ENCODE measurements at regions not wholly inside any gene's neighbourhood (a gene's known extent, or its start where the extent isn't known, plus 50 kb on each side); places are given as distances from the start of the nearest gene placed in this dataset.

DNA sequence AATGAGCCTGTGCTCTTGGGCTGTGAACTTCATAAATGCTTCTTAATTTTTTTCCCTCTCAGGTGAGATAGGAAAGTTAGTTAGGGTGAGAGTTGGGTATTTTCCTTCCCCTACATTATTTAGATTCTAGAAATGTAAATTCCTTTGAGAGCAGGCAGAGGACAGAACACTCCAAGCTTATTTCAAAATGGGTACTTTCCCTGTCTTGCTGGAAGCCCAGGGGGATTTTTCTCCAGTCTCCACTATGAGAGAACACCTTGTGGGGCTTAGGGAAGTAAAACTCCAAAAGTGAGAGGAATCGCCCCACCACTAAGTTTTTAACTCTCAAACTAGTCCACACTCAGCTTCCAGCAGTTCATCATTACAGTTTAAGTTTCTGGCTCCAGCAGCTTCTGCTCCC is 253.2 kb upstream of the CTAGE1 start:
- TF ChIP-seq, protein P1, sequence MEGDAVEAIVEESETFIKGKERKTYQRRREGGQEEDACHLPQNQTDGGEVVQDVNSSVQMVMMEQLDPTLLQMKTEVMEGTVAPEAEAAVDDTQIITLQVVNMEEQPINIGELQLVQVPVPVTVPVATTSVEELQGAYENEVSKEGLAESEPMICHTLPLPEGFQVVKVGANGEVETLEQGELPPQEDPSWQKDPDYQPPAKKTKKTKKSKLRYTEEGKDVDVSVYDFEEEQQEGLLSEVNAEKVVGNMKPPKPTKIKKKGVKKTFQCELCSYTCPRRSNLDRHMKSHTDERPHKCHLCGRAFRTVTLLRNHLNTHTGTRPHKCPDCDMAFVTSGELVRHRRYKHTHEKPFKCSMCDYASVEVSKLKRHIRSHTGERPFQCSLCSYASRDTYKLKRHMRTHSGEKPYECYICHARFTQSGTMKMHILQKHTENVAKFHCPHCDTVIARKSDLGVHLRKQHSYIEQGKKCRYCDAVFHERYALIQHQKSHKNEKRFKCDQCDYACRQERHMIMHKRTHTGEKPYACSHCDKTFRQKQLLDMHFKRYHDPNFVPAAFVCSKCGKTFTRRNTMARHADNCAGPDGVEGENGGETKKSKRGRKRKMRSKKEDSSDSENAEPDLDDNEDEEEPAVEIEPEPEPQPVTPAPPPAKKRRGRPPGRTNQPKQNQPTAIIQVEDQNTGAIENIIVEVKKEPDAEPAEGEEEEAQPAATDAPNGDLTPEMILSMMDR (IDR thresholded peaks at IDR 0.05) = no peak
- no peak for TF ChIP-seq POLR2A (IDR thresholded peaks at IDR 0.05; ENCODE audit: low read depth)
